Neural progenitor cell (in vitro differentiated cells): ENCODE measurements at regions not wholly inside any gene's neighbourhood (a gene's known extent, or its start where the extent isn't known, plus 50 kb on each side); places are given as distances from the start of the nearest gene placed in this dataset.
"Not testable (repeated sequence)": the region's sequence is repeated elsewhere in the genome, so short reads cannot be mapped to it uniquely, and the experiment has no call there.

Source experiments
- CTCF ChIP-seq: fragments of 200-600 bp; sonication (generic); IDR thresholded peaks from 2 replicates; pipeline ENCODE4 v1.5.1; 2017; ENCODE audit warnings: antibody characterized with exemption, mild to moderate bottlenecking
- EZH2 ChIP-seq: fragments of 200-600 bp; sonication (generic); IDR thresholded peaks from 2 replicates; pipeline ENCODE4 v1.6.1; 2017; ENCODE audit warnings: antibody characterized with exemption, mild to moderate bottlenecking, moderate library complexity
- EZH2phosphoT487 ChIP-seq: fragments of 200-600 bp; sonication (generic); IDR thresholded peaks from 2 replicates; pipeline ENCODE4 v1.6.1; 2017; ENCODE audit warnings: antibody characterized with exemption

GRCh38 chr15:22254409-22255045 is 174.2 kb downstream of the OR4M2 start:
- TF ChIP-seq CTCF, EZH2, EZH2phosphoT487: not testable (repeated sequence)
